Tibial artery (tissue), 4 donors: ENCODE measurements at regions not wholly inside any gene's neighbourhood (a gene's known extent, or its start where the extent isn't known, plus 50 kb on each side); places are given as distances from the start of the nearest gene placed in this dataset.
"Not testable (repeated sequence)": the region's sequence is repeated elsewhere in the genome, so short reads cannot be mapped to it uniquely, and the experiment has no call there.

Experiments
- DNase-seq, 2 donors: peaks; one replicate each; pipeline ENCODE4 v3.0.0-alpha.2; 2019
- H3K27ac ChIP-seq, 2 donors: fragments of 200-600 bp; sonication (generic) in 1 of 2; 1 replicate in 1 of 2; 2 replicates in 1 of 2; pipeline ENCODE4 v1.5.1; 2018 to 2019; ENCODE audit warnings: mild to moderate bottlenecking in 1 of 2
- H3K27me3 ChIP-seq, 2 donors: fragments of 200-600 bp; sonication (generic) in 1 of 2; one replicate each; pipeline versions ENCODE4 v1.5.1 to v1.6.0; 2016 to 2019
- H3K36me3 ChIP-seq, 3 donors: fragments of 200-600 bp; sonication (generic) in 2 of 3; one replicate each; pipeline ENCODE4 v1.5.1; 2016 to 2019; ENCODE audit warnings: mild to moderate bottlenecking in 2 of 3
- H3K4me1 ChIP-seq, 4 donors: fragments of 200-600 bp; sonication (generic) in 2 of 4; 1 replicate in 3 of 4; 2 replicates in 1 of 4; pipeline ENCODE4 v1.5.1; 2016 to 2019
- H3K4me3 ChIP-seq, 2 donors: fragments of 200-600 bp; sonication (generic) in 1 of 2; 1 replicate in 1 of 2; 2 replicates in 1 of 2; pipeline ENCODE4 v1.5.1; 2018 to 2019; ENCODE audit warnings: mild to moderate bottlenecking in 2 of 2
- H3K9me3 ChIP-seq, 3 donors: fragments of 200-600 bp; sonication (generic) in 1 of 3; one replicate each; pipeline ENCODE4 v1.5.1; 2016 to 2019
- intact Hi-C: fragments of 100-400 bp; cut with DNase I; formaldehyde crosslinking; loops from one replicate; pipeline ENCODE4 v1.15.0; 2023; ENCODE audit warnings: low total_unique reads
- TF ChIP-seq, protein P1 (sequence below), 2 experiments: fragments of 200-600 bp in 1 of 2; fragments of 450-650 bp in 1 of 2; IDR thresholded peaks; one replicate each; pipeline ENCODE4 v1.5.1; 2017 to 2019; ENCODE audit warnings: antibody characterized with exemption in 2 of 2, mild to moderate bottlenecking in 1 of 2, moderate library complexity in 1 of 2

DNA sequence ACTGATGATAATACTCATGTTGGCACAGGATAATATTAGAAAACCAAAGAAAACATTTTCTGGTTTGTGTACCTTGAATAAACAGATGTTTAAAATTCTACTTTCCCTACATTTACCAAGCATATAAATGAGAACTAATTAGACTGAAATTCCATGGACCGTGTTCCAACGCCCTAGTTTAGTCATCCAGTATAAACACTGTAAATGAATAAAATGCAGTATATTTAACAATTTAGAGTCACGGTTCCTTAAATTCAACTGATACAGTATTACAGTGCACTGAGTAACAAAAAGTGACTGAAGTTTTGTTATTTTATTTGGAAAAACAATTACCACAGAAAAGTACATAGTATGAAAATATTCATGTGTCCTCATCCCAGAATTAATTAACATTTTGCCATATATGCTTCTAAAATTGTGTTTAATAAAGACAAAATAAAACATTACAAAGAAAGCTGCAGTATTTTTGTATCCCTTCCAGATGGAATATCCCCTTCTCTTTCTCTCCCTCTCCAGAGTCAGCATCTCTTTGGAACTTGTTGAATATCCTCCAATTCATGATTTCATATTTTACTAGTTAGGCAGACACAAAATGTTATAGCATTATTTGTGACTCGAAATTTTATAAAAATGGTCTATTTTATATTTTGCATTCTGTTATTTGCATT lies 112.5 kb downstream of the HMHB1 start:
- Histone ChIP-seq H3K36me3 (no peaks in the 10 kb centered on the region), H3K4me1 (peaks cover 0 to 17% (median 2%) of the 10 kb centered on the region in 4 donors), H3K27me3 (no peaks in the 10 kb centered on the region), H3K4me3 (no peak overlapping the region), H3K9me3 (no peaks in the 10 kb centered on the region), H3K27ac (no peak overlapping the region)
- TF ChIP-seq, protein P1, sequence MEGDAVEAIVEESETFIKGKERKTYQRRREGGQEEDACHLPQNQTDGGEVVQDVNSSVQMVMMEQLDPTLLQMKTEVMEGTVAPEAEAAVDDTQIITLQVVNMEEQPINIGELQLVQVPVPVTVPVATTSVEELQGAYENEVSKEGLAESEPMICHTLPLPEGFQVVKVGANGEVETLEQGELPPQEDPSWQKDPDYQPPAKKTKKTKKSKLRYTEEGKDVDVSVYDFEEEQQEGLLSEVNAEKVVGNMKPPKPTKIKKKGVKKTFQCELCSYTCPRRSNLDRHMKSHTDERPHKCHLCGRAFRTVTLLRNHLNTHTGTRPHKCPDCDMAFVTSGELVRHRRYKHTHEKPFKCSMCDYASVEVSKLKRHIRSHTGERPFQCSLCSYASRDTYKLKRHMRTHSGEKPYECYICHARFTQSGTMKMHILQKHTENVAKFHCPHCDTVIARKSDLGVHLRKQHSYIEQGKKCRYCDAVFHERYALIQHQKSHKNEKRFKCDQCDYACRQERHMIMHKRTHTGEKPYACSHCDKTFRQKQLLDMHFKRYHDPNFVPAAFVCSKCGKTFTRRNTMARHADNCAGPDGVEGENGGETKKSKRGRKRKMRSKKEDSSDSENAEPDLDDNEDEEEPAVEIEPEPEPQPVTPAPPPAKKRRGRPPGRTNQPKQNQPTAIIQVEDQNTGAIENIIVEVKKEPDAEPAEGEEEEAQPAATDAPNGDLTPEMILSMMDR (IDR thresholded peaks at IDR 0.05): no peak
- no peak for DNase-seq
- intact Hi-C loops: no loop called here

GRCh38 chr5:143924979-143925325 lies 113.0 kb downstream of the HMHB1 start:
- H3K9me3 ChIP-seq, DNase-seq, H3K27ac ChIP-seq, H3K4me3 ChIP-seq, H3K27me3 ChIP-seq, intact Hi-C loops, H3K36me3 ChIP-seq: not testable (repeated sequence)
- H3K4me1 ChIP-seq: peaks cover 0 to 17% (median 2%) of the 10 kb centered on the region in 4 donors

GRCh38 chr5:143929486-143929885 lies 117.5 kb downstream of the HMHB1 start:
- intact Hi-C loops: no loop called here
- TF ChIP-seq, protein P1 (IDR thresholded peaks at IDR 0.05): no peak
- H3K36me3 ChIP-seq: no peaks in the 10 kb centered on the region
- no peak overlapping the region for H3K4me3 ChIP-seq
- no peak overlapping the region for H3K27ac ChIP-seq
- no peak for DNase-seq
- H3K27me3 ChIP-seq: no peaks in the 10 kb centered on the region
- H3K4me1 ChIP-seq: no peaks in the 10 kb centered on the region
- H3K9me3 ChIP-seq: no peaks in the 10 kb centered on the region

- no peak for DNase-seq
- H3K4me3 ChIP-seq: no peak overlapping the region
- no peaks in the 10 kb centered on the region for H3K36me3 ChIP-seq
- H3K9me3 ChIP-seq: peaks cover 0 to 8% (median 4%) of the 10 kb centered on the region in 3 donors
- no peaks in the 10 kb centered on the region for H3K27me3 ChIP-seq
- intact Hi-C loops: no loop called here
- no peaks in the 10 kb centered on the region for H3K4me1 ChIP-seq
- H3K27ac ChIP-seq: no peak overlapping the region
- TF ChIP-seq, protein P1 (IDR thresholded peaks at IDR 0.05): no peak
Measured at GRCh38 chr5:143930561-143930960, 118.6 kb downstream of the HMHB1 start.

GRCh38 chr5:143931476-143931875 lies 119.5 kb downstream of the HMHB1 start:
- no peak overlapping the region for H3K4me3 ChIP-seq
- no peaks in the 10 kb centered on the region for H3K27me3 ChIP-seq
- no peak for DNase-seq
- TF ChIP-seq, protein P1 (IDR thresholded peaks at IDR 0.05): no peak
- no peak overlapping the region for H3K27ac ChIP-seq
- H3K36me3 ChIP-seq: no peaks in the 10 kb centered on the region
- H3K9me3 ChIP-seq: peaks cover 0 to 12% (median 4%) of the 10 kb centered on the region in 3 donors
- intact Hi-C loops: no loop called here
- H3K4me1 ChIP-seq: no peaks in the 10 kb centered on the region

- H3K27ac ChIP-seq: no peak overlapping the region
- no peaks in the 10 kb centered on the region for H3K27me3 ChIP-seq
- no peaks in the 10 kb centered on the region for H3K36me3 ChIP-seq
- intact Hi-C loops: no loop called here
- no peaks in the 10 kb centered on the region for H3K4me1 ChIP-seq
- peaks cover 0 to 12% (median 4%) of the 10 kb centered on the region in 3 donors for H3K9me3 ChIP-seq
- DNase-seq: no peak
- H3K4me3 ChIP-seq: no peak overlapping the region
- TF ChIP-seq, protein P1 (IDR thresholded peaks at IDR 0.05): no peak
Measured at GRCh38 chr5:143931986-143932385, 120.0 kb downstream of the HMHB1 start.
